Calu3 (cell line): ENCODE measurements at regions not wholly inside any gene's neighbourhood (a gene's known extent, or its start where the extent isn't known, plus 50 kb on each side); places are given as distances from the start of the nearest gene placed in this dataset.

Experiments used
- BruUV-seq: library from RNA; stranded (reverse); fragments of 400-500 nt; replicated peaks from 2 replicates; lab custom pipeline; 2021; lab: Mats Ljungman, UMichigan
- CTCF ChIA-PET: fragments of 300-600 bp; sonication (Branson Sonifier 250); formaldehyde crosslinking; loops from one replicate; lab custom pipeline; 2022; ENCODE audit warnings: antibody characterized with exemption; lab: Charles Lee
- DNase-seq: peaks from one replicate; pipeline ENCODE4 v3.0.0; 2022
- H3K27ac Mint-ChIP-seq: one replicate; pipeline ENCODE4 v1.8.0; 2022; ENCODE audit warnings: mixed read lengths; ENCODE audit not compliant: unreplicated experiment
- H3K27me3 Mint-ChIP-seq: one replicate; pipeline ENCODE4 v1.8.0; 2022; ENCODE audit warnings: mixed read lengths; ENCODE audit not compliant: unreplicated experiment
- H3K36me3 Mint-ChIP-seq: one replicate; pipeline ENCODE4 v1.8.0; 2022; ENCODE audit warnings: mild to moderate bottlenecking, moderate library complexity, mixed read lengths; ENCODE audit not compliant: insufficient read depth, unreplicated experiment
- H3K4me1 Mint-ChIP-seq: one replicate; pipeline ENCODE4 v1.8.0; 2022; ENCODE audit warnings: mild to moderate bottlenecking, low read depth, mixed read lengths; ENCODE audit not compliant: unreplicated experiment
- H3K4me3 Mint-ChIP-seq: one replicate; pipeline ENCODE4 v1.8.0; 2022; ENCODE audit warnings: mild to moderate bottlenecking, low read depth, moderate library complexity, mixed read lengths; ENCODE audit not compliant: unreplicated experiment
- H3K9me3 Mint-ChIP-seq: one replicate; pipeline ENCODE4 v1.8.0; 2022; ENCODE audit warnings: low read depth, mixed read lengths; ENCODE audit not compliant: unreplicated experiment
- CTCF ChIP-seq: fragments of 200-600 bp; IDR thresholded peaks from one replicate; pipeline ENCODE4 v1.8.0; 2022; ENCODE audit warnings: antibody characterized with exemption; ENCODE audit not compliant: unreplicated experiment
- intact Hi-C: fragments of 100-400 bp; cut with micrococcal nuclease; formaldehyde crosslinking; loops from one replicate; pipeline ENCODE4 v1.10.0; 2022; ENCODE audit not compliant: unreplicated experiment

DNA sequence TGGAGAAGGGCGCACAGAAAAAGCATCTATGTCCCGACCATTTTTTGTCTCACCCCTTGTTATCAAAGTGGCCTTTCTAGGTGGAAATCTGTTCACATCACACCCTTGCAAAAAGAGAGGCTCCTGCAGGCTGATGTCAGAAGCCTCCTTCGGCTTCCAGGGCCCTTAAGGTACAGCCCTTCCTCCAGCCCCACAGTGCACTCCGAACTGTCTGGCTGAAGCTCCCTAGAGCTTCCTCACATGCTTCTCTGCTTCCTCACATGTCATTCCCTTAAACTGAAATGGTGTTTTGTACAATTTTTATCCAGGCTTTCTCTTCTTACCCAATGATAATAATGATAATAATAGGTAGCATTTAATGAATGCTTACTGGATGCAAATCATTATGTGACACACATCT, 210.3 kb downstream of the INHBA start:
- Mint-ChIP-seq H3K4me3 (no peak overlapping the region), H3K4me1 (no peaks in the 10 kb centered on the region), H3K27me3 (no peaks in the 10 kb centered on the region), H3K36me3 (no peaks in the 10 kb centered on the region), H3K27ac (no peak overlapping the region), H3K9me3 (no peaks in the 10 kb centered on the region)
- DNase-seq, result no peak
- TF ChIP-seq CTCF, result no peak
- CTCF ChIA-PET, result no interaction called here
- BruUV-seq, result no TSS peak
- intact Hi-C loops, result no loop called here

GRCh38 chr7:41491883-41492471, 210.9 kb downstream of the INHBA start:
- Mint-ChIP-seq H3K9me3 (no peaks in the 10 kb centered on the region), H3K4me3 (no peak overlapping the region), H3K27ac (no peak overlapping the region), H3K4me1 (no peaks in the 10 kb centered on the region), H3K36me3 (no peaks in the 10 kb centered on the region), H3K27me3 (no peaks in the 10 kb centered on the region)
- intact Hi-C loops, result no loop called here
- DNase-seq, result no peak
- no TSS peak for BruUV-seq
- no peak for TF ChIP-seq CTCF
- CTCF ChIA-PET, result no interaction called here

DNA sequence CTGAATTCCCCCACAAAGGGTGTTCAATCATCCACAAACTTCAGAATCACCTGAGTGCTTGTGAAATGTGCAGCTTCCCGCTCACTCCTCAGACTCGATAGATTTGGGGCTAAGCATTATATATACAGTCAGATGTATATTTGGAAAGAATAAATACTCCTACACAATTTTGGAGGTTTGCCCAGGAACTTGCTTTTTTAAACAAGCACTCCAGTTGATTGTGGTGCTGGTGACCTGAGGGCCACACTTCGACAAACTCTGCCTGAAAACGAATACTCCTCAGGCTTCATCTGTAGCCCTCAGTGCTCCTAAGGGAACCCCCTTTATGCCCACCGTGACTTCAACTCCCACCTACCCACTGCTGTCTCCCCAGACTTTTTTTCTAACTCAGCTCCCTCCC, 211.6 kb downstream of the INHBA start:
- no peaks in the 10 kb centered on the region for H3K27me3 Mint-ChIP-seq
- no peaks in the 10 kb centered on the region for H3K9me3 Mint-ChIP-seq
- no TSS peak for BruUV-seq
- H3K27ac Mint-ChIP-seq, result no peak overlapping the region
- intact Hi-C loops, result no loop called here
- CTCF ChIA-PET, result no interaction called here
- no peaks in the 10 kb centered on the region for H3K36me3 Mint-ChIP-seq
- H3K4me3 Mint-ChIP-seq, result no peak overlapping the region
- DNase-seq, result no peak
- TF ChIP-seq CTCF, result no peak
- no peaks in the 10 kb centered on the region for H3K4me1 Mint-ChIP-seq

DNA sequence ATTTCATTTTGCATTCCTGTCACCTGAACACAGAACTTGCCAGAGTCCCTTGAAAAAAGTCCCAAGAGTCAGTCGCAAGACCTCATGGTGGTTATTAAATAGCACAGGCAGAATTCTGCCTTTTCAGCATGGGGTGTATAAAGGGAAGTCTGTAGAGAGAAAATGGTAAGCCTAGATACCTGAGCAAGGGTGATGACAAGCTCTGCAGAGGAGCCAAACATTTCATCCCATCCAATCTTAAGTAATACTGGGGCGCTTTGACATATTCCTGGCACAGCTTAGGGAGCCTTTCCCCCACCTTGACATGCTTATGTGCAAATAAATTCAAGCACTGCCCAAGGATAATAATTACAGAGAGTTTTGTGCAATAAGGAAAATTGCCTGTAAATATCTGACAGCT, 213.0 kb downstream of the INHBA start:
- intact Hi-C loops, result no loop called here
- CTCF ChIA-PET, result interaction anchor here (0.6 kb wide), 1 partner anchor 80 kb away, joined by 3 read pairs; no protein-coding TSS in a partner anchor
- Mint-ChIP-seq H3K9me3 (no peaks in the 10 kb centered on the region), H3K4me1 (no peaks in the 10 kb centered on the region), H3K27me3 (no peaks in the 10 kb centered on the region), H3K36me3 (no peaks in the 10 kb centered on the region), H3K27ac (no peak overlapping the region), H3K4me3 (no peak overlapping the region)
- no peak for DNase-seq
- TF ChIP-seq CTCF, result no peak
- BruUV-seq, result no TSS peak
